H1 (cell line): ENCODE measurements at regions not wholly inside any gene's neighbourhood (a gene's known extent, or its start where the extent isn't known, plus 50 kb on each side); places are given as distances from the start of the nearest gene placed in this dataset.

Source experiments
- CTCF ChIA-PET: fragments of 300-600 bp; sonication (Branson Sonifier 250); formaldehyde crosslinking; loops from one replicate; lab custom pipeline; 2021; ENCODE audit not compliant: partially characterized antibody; lab: Charles Lee
- POLR2A ChIA-PET: fragments of 300-600 bp; sonication (Branson Sonifier 250); formaldehyde crosslinking; loops from one replicate; lab custom pipeline; 2021; ENCODE audit warnings: inconsistent platforms; ENCODE audit not compliant: partially characterized antibody; lab: Charles Lee
- DNase-seq, 2 experiments: peaks; one replicate each; pipeline versions ENCODE4 v3.0.0 to v3.0.0-alpha.2; 2010 to 2022; ENCODE audit warnings: low spot score in 2 of 2, low read depth in 1 of 2, mixed read lengths in 1 of 2
- FAIRE-seq: peaks from 2 replicates; lab custom pipeline; 2011; peaks lifted over from hg19 to GRCh38; lab: Jason Lieb, UNC
- H2AFZ ChIP-seq: 2 replicates; pipeline ENCODE4 v1.8.1; 2012; ENCODE audit warnings: low read length, inconsistent platforms
- H2AK5ac ChIP-seq: 2 replicates; pipeline ENCODE4 v1.6.1; 2013; ENCODE audit warnings: low read depth, low read length
- H2BK120ac ChIP-seq: replicated peaks from 2 replicates; pipeline ENCODE3; 2013; ENCODE audit warnings: low read depth, low read length, inconsistent platforms
- H2BK12ac ChIP-seq: 2 replicates; pipeline ENCODE4 v1.6.1; 2013; ENCODE audit warnings: low read depth, low read length
- H2BK15ac ChIP-seq: 2 replicates; pipeline ENCODE4 v1.6.1; 2013; ENCODE audit warnings: low read length
- H2BK20ac ChIP-seq: 2 replicates; pipeline ENCODE4 v1.6.1; 2013; ENCODE audit warnings: low read length
- H2BK5ac ChIP-seq: 2 replicates; pipeline ENCODE4 v1.6.1; 2013; ENCODE audit warnings: low read depth, low read length
- H3K14ac ChIP-seq: 2 replicates; pipeline ENCODE4 v1.6.1; 2013; ENCODE audit warnings: inconsistent platforms; ENCODE audit not compliant: insufficient read length
- H3K18ac ChIP-seq: 2 replicates; pipeline ENCODE4 v1.6.1; 2013; ENCODE audit warnings: low read length; ENCODE audit errors: extremely low read depth
- H3K23ac ChIP-seq: 2 replicates; pipeline ENCODE4 v1.6.1; 2013; ENCODE audit warnings: inconsistent platforms; ENCODE audit not compliant: insufficient read length
- H3K23me2 ChIP-seq: 2 replicates; pipeline ENCODE4 v1.6.1; 2013; ENCODE audit warnings: low read depth, low read length
- H3K27ac ChIP-seq: 2 replicates; pipeline ENCODE4 v1.6.1; 2011; ENCODE audit warnings: low read depth, low read length, inconsistent platforms
- H3K27me3 ChIP-seq, 4 experiments: replicated peaks in 1 of 4; 1 replicate in 1 of 4; 2 replicates in 3 of 4; pipeline versions ENCODE4 v1.6.1 to v1.8.1; 2011 to 2013; ENCODE audit warnings: low read length in 3 of 4, mild to moderate bottlenecking in 3 of 4, inconsistent platforms in 2 of 4, mixed read lengths in 2 of 4, moderate library complexity in 1 of 4; ENCODE audit not compliant: control insufficient read depth in 3 of 4, insufficient read depth in 3 of 4; ENCODE audit errors: extremely low read depth in 1 of 4
- H3K36me3 ChIP-seq, 4 experiments: 2 replicates each; pipeline versions ENCODE4 v1.6.1 to v1.8.1; 2011 to 2013; ENCODE audit warnings: mild to moderate bottlenecking in 4 of 4, low read length in 3 of 4, moderate library complexity in 2 of 4, control low read depth in 1 of 4, inconsistent platforms in 1 of 4; ENCODE audit not compliant: insufficient read depth in 4 of 4, control insufficient read depth in 2 of 4
- H3K4ac ChIP-seq: replicated peaks from 2 replicates; pipeline ENCODE3; 2013; ENCODE audit warnings: low read length, low read depth, mixed read lengths, inconsistent platforms; ENCODE audit not compliant: insufficient read length
- H3K4me1 ChIP-seq, 4 experiments: replicated peaks in 1 of 4; 1 replicate in 1 of 4; 2 replicates in 3 of 4; pipeline versions ENCODE4 v1.6.1 to v1.8.1; 2011 to 2013; ENCODE audit warnings: low read length in 3 of 4, inconsistent platforms in 2 of 4, mixed read lengths in 1 of 4; ENCODE audit not compliant: insufficient read depth in 4 of 4, control insufficient read depth in 3 of 4
- H3K4me2 ChIP-seq, 2 experiments: 2 replicates each; pipeline versions ENCODE4 v1.6.1 to v1.8.1; 2011 to 2013; ENCODE audit warnings: low read depth in 2 of 2, low read length in 2 of 2, control low read depth in 1 of 2, inconsistent platforms in 1 of 2, mild to moderate bottlenecking in 1 of 2; ENCODE audit not compliant: insufficient read depth in 1 of 2
- H3K4me3 ChIP-seq, 4 experiments: fragments of 200-600, 300-600 bp in 1 of 4; sonication (generic), shearing (Covaris generic), sonication (Bioruptor Twin) in 1 of 4; 2 replicates each; pipeline versions ENCODE4 v1.5.1 to v1.8.1; 2011 to 2016; ENCODE audit warnings: low read length in 4 of 4, low read depth in 3 of 4, control low read depth in 2 of 4, inconsistent platforms in 2 of 4, mild to moderate bottlenecking in 2 of 4, mixed read lengths in 1 of 4, moderate library complexity in 1 of 4; ENCODE audit not compliant: insufficient read depth in 2 of 4; ENCODE audit errors: extremely low read depth in 1 of 4
- H3K56ac ChIP-seq: replicated peaks from 2 replicates; pipeline ENCODE3; 2013; ENCODE audit warnings: low read depth, mild to moderate bottlenecking, mixed read lengths, low read length, inconsistent platforms; ENCODE audit not compliant: insufficient read length
- H3K79me1 ChIP-seq: 2 replicates; pipeline ENCODE4 v1.6.1; 2013; ENCODE audit warnings: low read depth, low read length, control low read depth
- H3K79me2 ChIP-seq, 2 experiments: 2 replicates each; pipeline versions ENCODE4 v1.6.1 to v1.8.1; 2012 to 2013; ENCODE audit warnings: low read length in 2 of 2, mild to moderate bottlenecking in 2 of 2, inconsistent platforms in 1 of 2; ENCODE audit not compliant: insufficient read depth in 2 of 2, control insufficient read depth in 1 of 2
- H3K9ac ChIP-seq, 4 experiments: replicated peaks in 1 of 4; 1 replicate in 1 of 4; 2 replicates in 3 of 4; pipeline versions ENCODE4 v1.6.1 to v1.8.1; 2011 to 2013; ENCODE audit warnings: low read depth in 3 of 4, low read length in 3 of 4, control low read depth in 2 of 4, mild to moderate bottlenecking in 2 of 4, moderate library complexity in 2 of 4, inconsistent platforms in 1 of 4; ENCODE audit errors: extremely low read depth in 1 of 4
- H3K9me3 ChIP-seq, 2 experiments: 2 replicates each; pipeline versions ENCODE4 v1.6.1 to v1.8.1; 2012 to 2013; ENCODE audit warnings: mild to moderate bottlenecking in 2 of 2, moderate library complexity in 2 of 2, control low read depth in 1 of 2, inconsistent platforms in 1 of 2, low read depth in 1 of 2, low read length in 1 of 2, mixed read lengths in 1 of 2; ENCODE audit not compliant: insufficient read depth in 2 of 2
- H4K20me1 ChIP-seq, 2 experiments: replicated peaks in 1 of 2; 2 replicates each; pipeline versions ENCODE3 to v1.8.1; 2011 to 2013; ENCODE audit warnings: inconsistent platforms in 2 of 2, low read length in 2 of 2, mild to moderate bottlenecking in 1 of 2; ENCODE audit not compliant: insufficient read depth in 2 of 2, control insufficient read depth in 1 of 2
- H4K5ac ChIP-seq: 2 replicates; pipeline ENCODE4 v1.6.1; 2013; ENCODE audit warnings: low read length, low read depth, mixed read lengths, inconsistent platforms; ENCODE audit not compliant: insufficient read length
- H4K8ac ChIP-seq: 2 replicates; pipeline ENCODE4 v1.8.0; 2013; ENCODE audit warnings: mild to moderate bottlenecking, moderate library complexity, low read length, inconsistent platforms; ENCODE audit not compliant: insufficient read depth; ENCODE audit errors: extremely low read depth
- H4K91ac ChIP-seq: replicated peaks from 2 replicates; pipeline ENCODE3; 2013; ENCODE audit warnings: low read length, mixed read lengths, inconsistent platforms; ENCODE audit not compliant: insufficient read length
- BACH1 ChIP-seq: IDR thresholded peaks from 2 replicates; pipeline ENCODE4 v1.6.1; 2012; ENCODE audit warnings: low read length, improper control_type of control experiment
- CREB1 ChIP-seq: IDR thresholded peaks from 2 replicates; pipeline ENCODE4 v1.6.1; 2012; ENCODE audit warnings: inconsistent platforms
- TAF1 ChIP-seq: IDR thresholded peaks from 2 replicates; pipeline ENCODE4 v1.6.1; 2011; ENCODE audit warnings: mild to moderate bottlenecking, low read depth, low read length
- WGBS, 2 experiments: shearing (Covaris generic) in 1 of 2; methylation state at CpG; one replicate each; pipeline versions ENCODE4 v1.1.6 to v1.1.7; 2013 to 2015; ENCODE audit warnings: low lambda C conversion rate in 2 of 2, mixed read lengths in 2 of 2, inconsistent platforms in 1 of 2, low coverage in 1 of 2, missing lambda C conversion rate in 1 of 2; ENCODE audit not compliant: insufficient replicate concordance in 2 of 2, insufficient coverage in 1 of 2, insufficient read length in 1 of 2; ENCODE audit errors: extremely low coverage in 1 of 2, missing lambda C conversion rate in 1 of 2; 5-methylcytosine and 5-hydroxymethylcytosine counted together

- Histone ChIP-seq H4K91ac (no peak overlapping the region), H3K36me3 (no peaks in the 10 kb centered on the region), H3K23ac (no peak overlapping the region)
- FAIRE-seq: no peak
- TF ChIP-seq TAF1 (no peak), BACH1 (no peak), CREB1 (no peak)
- TF ChIP-seq, all 59 proteins: peak for 0
- no peak overlapping the region for H2AFZ ChIP-seq
- H3K9me3 ChIP-seq: peaks cover 0 to 3% of the 10 kb centered on the region in 2 experiments; a peak in 2 of 4 replicates
- H3K79me1 ChIP-seq: no peaks in the 10 kb centered on the region
- no peak overlapping the region for H3K4me3 ChIP-seq
- H3K14ac ChIP-seq: no peak overlapping the region
- no peak overlapping the region for H3K4ac ChIP-seq
- 86% methylated on average over 10 of the region's 10 CpGs; no CpG with 5 or more reads in 1 of the 2 experiments for WGBS, 2 experiments
- no peak overlapping the region for H2BK20ac ChIP-seq
- ChIA-PET CTCF (no interaction called here), POLR2A (no interaction called here)
- H2BK12ac ChIP-seq: no peak overlapping the region
- DNase-seq: no peak
- no peak overlapping the region for H4K8ac ChIP-seq
- no peaks in the 10 kb centered on the region for H3K4me1 ChIP-seq
- no peaks in the 10 kb centered on the region for H4K20me1 ChIP-seq
- H3K4me2 ChIP-seq: no peak overlapping the region
- no peak overlapping the region for H3K18ac ChIP-seq
- no peak overlapping the region for H4K5ac ChIP-seq
- H3K27ac ChIP-seq: no peak overlapping the region
- no peak overlapping the region for H2BK120ac ChIP-seq
- H2AK5ac ChIP-seq: no peak overlapping the region
- H3K9ac ChIP-seq: no peak overlapping the region
- 0 out of 7 replicates have a peak, but pooled peaks cover 0 to 2% (median 0%) of the 10 kb centered on the region in 4 experiments for H3K27me3 ChIP-seq
- no peaks in the 10 kb centered on the region for H3K79me2 ChIP-seq
- no peak overlapping the region for H2BK15ac ChIP-seq
- H3K56ac ChIP-seq: no peak overlapping the region
- no peaks in the 10 kb centered on the region for H3K23me2 ChIP-seq
- H2BK5ac ChIP-seq: no peak overlapping the region
Measured at GRCh38 chr1:13901039-13901438, 201.1 kb downstream of the PRDM2 start.
